Activated T-helper 2 cell treated with anti-CD3 and anti-CD28 coated beads, Interferon-gamma antibody, Interleukin-2, Interleukin-4, amounts not matched to agents 10 μg/mL and 5 μg/mL and 100 μg/mL, durations not matched to agents 14 hours and 24 hours and 36 hours (primary cell): ENCODE measurements at regions not wholly inside any gene's neighbourhood (a gene's known extent, or its start where the extent isn't known, plus 50 kb on each side); places are given as distances from the start of the nearest gene placed in this dataset.

Experiments used
- DNase-seq: peaks from one replicate; pipeline ENCODE4 v3.0.0; 2021; ENCODE audit warnings: low spot score
- H3K27ac Mint-ChIP-seq: one replicate; pipeline ENCODE4 v1.8.0; 2021; ENCODE audit warnings: mixed read lengths
- H3K27me3 Mint-ChIP-seq: one replicate; pipeline ENCODE4 v1.8.0; 2021; ENCODE audit warnings: low read depth, mixed read lengths
- H3K36me3 Mint-ChIP-seq: one replicate; pipeline ENCODE4 v1.8.0; 2021; ENCODE audit warnings: low read depth, mixed read lengths
- H3K4me1 Mint-ChIP-seq: one replicate; pipeline ENCODE4 v1.8.0; 2021; ENCODE audit warnings: low read depth, mixed read lengths
- H3K4me3 Mint-ChIP-seq: one replicate; pipeline ENCODE4 v1.8.0; 2021; ENCODE audit warnings: low read depth, mild to moderate bottlenecking, moderate library complexity, mixed read lengths
- H3K9me3 Mint-ChIP-seq: one replicate; pipeline ENCODE4 v1.8.0; 2021; ENCODE audit warnings: mixed read lengths
- intact Hi-C: fragments of 100-400 bp; cut with micrococcal nuclease; formaldehyde crosslinking; loops from one replicate; pipeline ENCODE4 v1.15.1; 2023

- Mint-ChIP-seq H3K36me3 (no peaks in the 10 kb centered on the region), H3K27ac (no peak overlapping the region), H3K4me1 (peaks cover 2% of the 10 kb centered on the region), H3K4me3 (no peak overlapping the region), H3K9me3 (no peaks in the 10 kb centered on the region), H3K27me3 (peaks cover 40% of the 10 kb centered on the region)
- DNase-seq = no peak
- intact Hi-C loops = no loop called here
Measured at GRCh38 chr18:61963705-61964104, 70.9 kb upstream of the RNF152 start.

GRCh38 chr18:61957801-61958516, 65.2 kb upstream of the RNF152 start:
- Mint-ChIP-seq H3K9me3 (no peaks in the 10 kb centered on the region), H3K4me3 (no peak overlapping the region)

GRCh38 chr18:61955644-61956043, 62.8 kb upstream of the RNF152 start:
- Mint-ChIP-seq H3K4me3 (no peak overlapping the region), H3K27ac (no peak overlapping the region), H3K4me1 (peaks cover 31% of the 10 kb centered on the region), H3K27me3 (peaks cover 52% of the 10 kb centered on the region), H3K36me3 (no peaks in the 10 kb centered on the region), H3K9me3 (no peaks in the 10 kb centered on the region)
- intact Hi-C loops = loop anchor here (10.0 kb wide), 2 partner anchors 191 to 819 kb away; no protein-coding TSS in a partner anchor
- no peak for DNase-seq

More at GRCh38 chr18:61957801-61958516, 65.2 kb upstream of the RNF152 start:
- intact Hi-C loops = loop anchor here (10.0 kb wide), 2 partner anchors 193 to 817 kb away; no protein-coding TSS in a partner anchor
- no peak for DNase-seq
- peaks cover 53% of the 10 kb centered on the region for H3K27me3 Mint-ChIP-seq
- H3K4me1 Mint-ChIP-seq = peaks cover 17% of the 10 kb centered on the region
- no peaks in the 10 kb centered on the region for H3K36me3 Mint-ChIP-seq
- H3K27ac Mint-ChIP-seq = no peak overlapping the region

GRCh38 chr18:61954096-61954746, 61.4 kb upstream of the RNF152 start:
- H3K36me3 Mint-ChIP-seq = no peaks in the 10 kb centered on the region
- peaks cover 30% of the 10 kb centered on the region for H3K4me1 Mint-ChIP-seq
- no peak overlapping the region for H3K4me3 Mint-ChIP-seq
- no peak overlapping the region for H3K27ac Mint-ChIP-seq
- no peaks in the 10 kb centered on the region for H3K9me3 Mint-ChIP-seq
- no peak for DNase-seq
- intact Hi-C loops = loop anchor here (5.0 to 10.0 kb wide), 3 partner anchors 37 to 821 kb away; no protein-coding TSS in a partner anchor
- H3K27me3 Mint-ChIP-seq = peaks cover 55% of the 10 kb centered on the region

GRCh38 chr18:61953641-61954040, 60.8 kb upstream of the RNF152 start:
- Mint-ChIP-seq H3K4me1 (peaks cover 32% of the 10 kb centered on the region), H3K9me3 (no peaks in the 10 kb centered on the region), H3K27me3 (peaks cover 57% of the 10 kb centered on the region), H3K36me3 (no peaks in the 10 kb centered on the region), H3K4me3 (no peak overlapping the region), H3K27ac (no peak overlapping the region)
- intact Hi-C loops = loop anchor here (2.0 to 10.0 kb wide), 5 partner anchors 23 to 821 kb away; no protein-coding TSS in a partner anchor
- DNase-seq = no peak

GRCh38 chr18:61953161-61953560, 60.4 kb upstream of the RNF152 start:
- Mint-ChIP-seq H3K4me3 (no peak overlapping the region), H3K4me1 (peaks cover 32% of the 10 kb centered on the region), H3K27me3 (peaks cover 57% of the 10 kb centered on the region), H3K27ac (no peak overlapping the region), H3K9me3 (no peaks in the 10 kb centered on the region), H3K36me3 (no peaks in the 10 kb centered on the region)
- no peak for DNase-seq
- intact Hi-C loops = loop anchor here (2.0 to 10.0 kb wide), 5 partner anchors 24 to 822 kb away; no protein-coding TSS in a partner anchor

- intact Hi-C loops = loop anchor here (1.0 to 10.0 kb wide), 4 partner anchors 9 to 823 kb away; no protein-coding TSS in a partner anchor
- DNase-seq = no peak
- no peaks in the 10 kb centered on the region for H3K36me3 Mint-ChIP-seq
- H3K9me3 Mint-ChIP-seq = no peaks in the 10 kb centered on the region
- H3K4me1 Mint-ChIP-seq = peaks cover 32% of the 10 kb centered on the region
- H3K4me3 Mint-ChIP-seq = no peak overlapping the region
- peaks cover 62% of the 10 kb centered on the region for H3K27me3 Mint-ChIP-seq
- no peak overlapping the region for H3K27ac Mint-ChIP-seq
Measured at GRCh38 chr18:61951396-61951795, 58.6 kb upstream of the RNF152 start.

GRCh38 chr18:61950371-61950770, 57.6 kb upstream of the RNF152 start:
- DNase-seq = no peak
- Mint-ChIP-seq H3K27ac (no peak overlapping the region), H3K4me1 (peaks cover 30% of the 10 kb centered on the region), H3K9me3 (no peaks in the 10 kb centered on the region), H3K27me3 (peaks cover 59% of the 10 kb centered on the region), H3K4me3 (no peak overlapping the region), H3K36me3 (no peaks in the 10 kb centered on the region)
- intact Hi-C loops = loop anchor here (5.0 to 10.0 kb wide), 3 partner anchors 33 to 824 kb away; no protein-coding TSS in a partner anchor

GRCh38 chr18:61949946-61950345, 57.1 kb upstream of the RNF152 start:
- no peak for DNase-seq
- Mint-ChIP-seq H3K4me3 (no peak overlapping the region), H3K36me3 (no peaks in the 10 kb centered on the region), H3K9me3 (no peaks in the 10 kb centered on the region), H3K27ac (no peak overlapping the region), H3K4me1 (peaks cover 30% of the 10 kb centered on the region), H3K27me3 (peaks cover 58% of the 10 kb centered on the region)
- intact Hi-C loops = loop anchor here (5.0 to 10.0 kb wide), 3 partner anchors 33 to 825 kb away; no protein-coding TSS in a partner anchor

- peaks cover 57% of the 10 kb centered on the region for H3K27me3 Mint-ChIP-seq
- H3K4me1 Mint-ChIP-seq = peaks cover 25% of the 10 kb centered on the region
- H3K9me3 Mint-ChIP-seq = no peaks in the 10 kb centered on the region
- H3K4me3 Mint-ChIP-seq = no peak overlapping the region
- H3K27ac Mint-ChIP-seq = no peak overlapping the region
- intact Hi-C loops = no loop called here
- H3K36me3 Mint-ChIP-seq = no peaks in the 10 kb centered on the region
- DNase-seq = no peak
Measured at GRCh38 chr18:61948846-61949438, 56.1 kb upstream of the RNF152 start.

GRCh38 chr18:61948281-61948741, 55.5 kb upstream of the RNF152 start:
- intact Hi-C loops = no loop called here
- Mint-ChIP-seq H3K9me3 (no peaks in the 10 kb centered on the region), H3K4me1 (peaks cover 21% of the 10 kb centered on the region), H3K36me3 (no peaks in the 10 kb centered on the region), H3K27me3 (peaks cover 55% of the 10 kb centered on the region), H3K4me3 (no peak overlapping the region), H3K27ac (no peak overlapping the region)
- DNase-seq = no peak

GRCh38 chr18:61946449-61946848, 53.6 kb upstream of the RNF152 start:
- Mint-ChIP-seq H3K4me3 (no peak overlapping the region), H3K27me3 (peaks cover 54% of the 10 kb centered on the region), H3K4me1 (peaks cover 15% of the 10 kb centered on the region), H3K9me3 (no peaks in the 10 kb centered on the region), H3K27ac (no peak overlapping the region), H3K36me3 (no peaks in the 10 kb centered on the region)
- intact Hi-C loops = no loop called here
- no peak for DNase-seq
